ENCODE measurements at regions not wholly inside any gene's neighbourhood (a gene's known extent, or its start where the extent isn't known, plus 50 kb on each side); places are given as distances from the start of the nearest gene placed in this dataset.

DNA sequence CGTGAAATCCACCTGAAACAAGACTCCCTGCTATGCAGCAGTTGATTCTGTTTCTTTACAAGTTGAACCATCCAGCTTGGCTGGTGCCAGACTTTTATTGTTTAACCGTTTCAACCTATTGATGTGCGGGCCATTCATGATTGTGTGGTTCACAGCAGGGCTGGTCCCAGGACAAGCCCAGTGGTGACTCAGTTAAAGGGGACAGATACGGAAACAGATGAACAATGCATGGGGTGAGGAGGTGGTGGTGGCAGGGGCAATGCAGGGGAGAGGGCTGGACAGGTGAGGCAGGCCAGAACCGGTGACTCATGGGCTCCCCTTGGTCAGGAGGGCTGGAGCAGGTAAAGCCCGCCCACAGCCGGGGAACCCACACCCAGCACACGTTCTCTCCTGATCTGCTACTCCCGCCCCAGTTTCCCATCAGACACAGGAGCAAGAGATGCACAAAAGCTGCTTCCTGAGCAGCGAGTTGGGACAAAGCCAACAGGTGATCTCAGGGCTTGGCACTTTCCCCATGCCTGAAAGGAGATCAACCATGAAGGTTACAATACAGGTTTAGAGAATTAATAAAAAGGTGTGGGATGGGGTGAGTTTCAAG lies 232.2 kb downstream of the LY86 start:
- TF ChIP-seq CTCF (IDR thresholded peaks at IDR 0.05) (no peak), POLR2A (IDR thresholded peaks at IDR 0.05) (peak in 1 of 4 donors; percentile 5)

Measured in esophagus squamous epithelium (tissue), 4 donors.